HG02642 (cell line): ENCODE measurements at regions not wholly inside any gene's neighbourhood (a gene's known extent, or its start where the extent isn't known, plus 50 kb on each side); places are given as distances from the start of the nearest gene placed in this dataset.

ENCODE experiments used
- ATAC-seq: cut with Tn5 transposase; IDR thresholded peaks from one replicate; pipeline ENCODE4 v1.9.1; 2021; ENCODE audit warnings: mild to moderate bottlenecking; ENCODE audit not compliant: unreplicated experiment, poor library complexity

- ATAC-seq, result no peak
Measured at GRCh38 chr7:116142850-116143249, 67.5 kb upstream of the TES start.

- peak; percentile 77 for ATAC-seq
Measured at GRCh38 chr7:116145245-116145852, 65.0 kb upstream of the TES start.

- no peak for ATAC-seq
Measured at GRCh38 chr7:116148108-116148507, 62.2 kb upstream of the TES start.

GRCh38 chr7:116148626-116149025, 61.7 kb upstream of the TES start:
- no peak for ATAC-seq

- peak; percentile 84 for ATAC-seq
Measured at GRCh38 chr7:116150588-116150987, 59.8 kb upstream of the TES start.

- no peak for ATAC-seq
Measured at GRCh38 chr7:116152276-116152675, 58.1 kb upstream of the TES start.

- ATAC-seq, result no peak
Measured at GRCh38 chr7:116153050-116153449, 57.3 kb upstream of the TES start.

GRCh38 chr7:116159711-116160110, 50.6 kb upstream of the TES start:
- no peak for ATAC-seq
